Parathyroid adenoma (tissue), 2 donors: ENCODE measurements at regions not wholly inside any gene's neighbourhood (a gene's known extent, or its start where the extent isn't known, plus 50 kb on each side); places are given as distances from the start of the nearest gene placed in this dataset.

ENCODE experiments used
- H2AFZ ChIP-seq: fragments of 300-600 bp; sonication (generic); one replicate; pipeline ENCODE4 v1.7.0; 2017; ENCODE audit warnings: antibody characterized with exemption, mild to moderate bottlenecking
- H3K27ac ChIP-seq: fragments of 300-600 bp; sonication (generic); one replicate; pipeline ENCODE4 v1.7.0; 2017
- H3K27me3 ChIP-seq: fragments of 300-600 bp; sonication (generic); one replicate; pipeline ENCODE4 v1.7.0; 2017; ENCODE audit warnings: low read length; ENCODE audit not compliant: control insufficient read depth, insufficient read depth
- H3K36me3 ChIP-seq: fragments of 300-600 bp; sonication (generic); one replicate; pipeline ENCODE4 v1.7.0; 2017; ENCODE audit warnings: low read length; ENCODE audit not compliant: control insufficient read depth, insufficient read depth
- H3K4me1 ChIP-seq: fragments of 300-600 bp; sonication (generic); one replicate; pipeline ENCODE4 v1.7.0; 2017; ENCODE audit warnings: control low read depth
- H3K4me2 ChIP-seq: fragments of 300-600 bp; sonication (generic); one replicate; pipeline ENCODE4 v1.7.0; 2017; ENCODE audit warnings: low read length
- H3K4me3 ChIP-seq: fragments of 300-600 bp; sonication (generic); one replicate; pipeline ENCODE4 v1.7.0; 2017; ENCODE audit warnings: low read depth, low read length
- H3K79me2 ChIP-seq: fragments of 300-600 bp; sonication (generic); one replicate; pipeline ENCODE4 v1.7.0; 2017; ENCODE audit warnings: control low read depth
- H3K9ac ChIP-seq: fragments of 300-600 bp; sonication (generic); one replicate; pipeline ENCODE4 v1.7.0; 2017; ENCODE audit warnings: mild to moderate bottlenecking
- H3K9me3 ChIP-seq: fragments of 300-600 bp; sonication (generic); one replicate; pipeline ENCODE4 v1.7.0; 2017; ENCODE audit warnings: low read length; ENCODE audit not compliant: control insufficient read depth
- CTCF ChIP-seq: fragments of 300-600 bp; sonication (generic); IDR thresholded peaks from one replicate; pipeline ENCODE4 v1.7.0; 2017; ENCODE audit warnings: antibody characterized with exemption, mild to moderate bottlenecking
- donor health status: primary hyperparathyroidism.

- no peaks in the 10 kb centered on the region for H3K4me1 ChIP-seq
- H3K27ac ChIP-seq = no peak overlapping the region
Observed at GRCh38 chr14:39880106-39880695, 448.0 kb upstream of the FBXO33 start.

GRCh38 chr14:39877577-39878190 is 445.5 kb upstream of the FBXO33 start:
- Histone ChIP-seq H3K9me3 (no peaks in the 10 kb centered on the region), H3K9ac (no peak overlapping the region), H3K27ac (no peak overlapping the region), H3K4me2 (no peak overlapping the region), H3K79me2 (no peaks in the 10 kb centered on the region), H3K4me3 (no peak overlapping the region), H3K27me3 (no peaks in the 10 kb centered on the region), H3K4me1 (no peaks in the 10 kb centered on the region), H2AFZ (no peak overlapping the region), H3K36me3 (no peaks in the 10 kb centered on the region)
- no peak for TF ChIP-seq CTCF

More at GRCh38 chr14:39880106-39880695, 448.0 kb upstream of the FBXO33 start:
- TF ChIP-seq CTCF = no peak
- Histone ChIP-seq H3K27me3 (no peaks in the 10 kb centered on the region), H3K79me2 (no peaks in the 10 kb centered on the region), H3K9ac (no peak overlapping the region), H3K36me3 (no peaks in the 10 kb centered on the region), H3K9me3 (no peaks in the 10 kb centered on the region), H3K4me3 (no peak overlapping the region), H3K4me2 (no peak overlapping the region), H2AFZ (no peak overlapping the region)

- Histone ChIP-seq H3K79me2 (no peaks in the 10 kb centered on the region), H3K36me3 (no peaks in the 10 kb centered on the region), H3K4me1 (no peaks in the 10 kb centered on the region), H3K4me3 (no peak overlapping the region), H3K9me3 (no peaks in the 10 kb centered on the region), H3K27ac (no peak overlapping the region), H3K9ac (no peak overlapping the region), H3K27me3 (no peaks in the 10 kb centered on the region), H3K4me2 (no peak overlapping the region), H2AFZ (no peak overlapping the region)
- no peak for TF ChIP-seq CTCF
Observed at GRCh38 chr14:39876916-39877315, 444.7 kb upstream of the FBXO33 start.

- H3K4me2 ChIP-seq = no peak overlapping the region
- H3K27ac ChIP-seq = no peak overlapping the region
- no peak overlapping the region for H3K4me3 ChIP-seq
- H3K27me3 ChIP-seq = no peaks in the 10 kb centered on the region
- no peak overlapping the region for H2AFZ ChIP-seq
- no peaks in the 10 kb centered on the region for H3K36me3 ChIP-seq
- no peak for TF ChIP-seq CTCF
- no peaks in the 10 kb centered on the region for H3K9me3 ChIP-seq
- H3K79me2 ChIP-seq = no peaks in the 10 kb centered on the region
- no peak overlapping the region for H3K9ac ChIP-seq
- no peaks in the 10 kb centered on the region for H3K4me1 ChIP-seq
Observed at GRCh38 chr14:39875028-39875427, 442.8 kb upstream of the FBXO33 start.

GRCh38 chr14:39873791-39874190 is 441.6 kb upstream of the FBXO33 start:
- no peaks in the 10 kb centered on the region for H3K4me1 ChIP-seq
- no peak overlapping the region for H3K4me2 ChIP-seq
- no peak overlapping the region for H3K4me3 ChIP-seq
- H3K9ac ChIP-seq = no peak overlapping the region
- H3K27ac ChIP-seq = no peak overlapping the region
- no peaks in the 10 kb centered on the region for H3K79me2 ChIP-seq
- TF ChIP-seq CTCF = no peak
- H3K9me3 ChIP-seq = no peaks in the 10 kb centered on the region
- no peak overlapping the region for H2AFZ ChIP-seq
- H3K36me3 ChIP-seq = no peaks in the 10 kb centered on the region
- no peaks in the 10 kb centered on the region for H3K27me3 ChIP-seq
